NCI-H187 (cell line): ENCODE measurements at regions not wholly inside any gene's neighbourhood (a gene's known extent, or its start where the extent isn't known, plus 50 kb on each side); places are given as distances from the start of the nearest gene placed in this dataset.
"Not testable (repeated sequence)": the region's sequence is repeated elsewhere in the genome, so short reads cannot be mapped to it uniquely, and the experiment has no call there.

Source experiments
- DNase-seq, 2 experiments: peaks; one replicate each; lab custom pipeline; 2025; lab: John Stamatoyannopoulos, UW

- DNase-seq = peak; percentile 52 to 55
Measured at GRCh38 chr14:106196459-106196858, 670.1 kb downstream of the TMEM121 start.

DNA sequence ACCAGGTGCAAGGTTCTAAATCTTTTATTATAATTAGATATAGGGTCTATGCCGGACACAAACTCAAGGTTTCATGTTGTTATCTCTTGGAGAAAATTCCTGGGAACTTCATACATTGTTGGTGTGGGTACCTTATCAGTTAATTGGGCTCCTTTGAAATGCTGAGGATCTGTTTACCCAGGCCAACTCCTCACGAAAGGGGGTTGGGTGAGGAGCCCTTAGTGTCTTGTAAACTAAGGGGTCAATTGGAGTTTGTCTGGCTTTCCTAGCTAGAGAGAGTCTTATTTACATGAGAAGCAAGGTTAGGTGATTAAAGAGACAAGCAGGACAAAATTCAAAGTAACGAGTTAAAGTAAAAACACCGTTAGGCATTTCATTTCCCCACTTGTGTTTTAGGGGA is 670.9 kb downstream of the TMEM121 start:
- not testable (repeated sequence) for DNase-seq

GRCh38 chr14:106199097-106199496 is 672.7 kb downstream of the TMEM121 start:
- DNase-seq = no peak

DNA sequence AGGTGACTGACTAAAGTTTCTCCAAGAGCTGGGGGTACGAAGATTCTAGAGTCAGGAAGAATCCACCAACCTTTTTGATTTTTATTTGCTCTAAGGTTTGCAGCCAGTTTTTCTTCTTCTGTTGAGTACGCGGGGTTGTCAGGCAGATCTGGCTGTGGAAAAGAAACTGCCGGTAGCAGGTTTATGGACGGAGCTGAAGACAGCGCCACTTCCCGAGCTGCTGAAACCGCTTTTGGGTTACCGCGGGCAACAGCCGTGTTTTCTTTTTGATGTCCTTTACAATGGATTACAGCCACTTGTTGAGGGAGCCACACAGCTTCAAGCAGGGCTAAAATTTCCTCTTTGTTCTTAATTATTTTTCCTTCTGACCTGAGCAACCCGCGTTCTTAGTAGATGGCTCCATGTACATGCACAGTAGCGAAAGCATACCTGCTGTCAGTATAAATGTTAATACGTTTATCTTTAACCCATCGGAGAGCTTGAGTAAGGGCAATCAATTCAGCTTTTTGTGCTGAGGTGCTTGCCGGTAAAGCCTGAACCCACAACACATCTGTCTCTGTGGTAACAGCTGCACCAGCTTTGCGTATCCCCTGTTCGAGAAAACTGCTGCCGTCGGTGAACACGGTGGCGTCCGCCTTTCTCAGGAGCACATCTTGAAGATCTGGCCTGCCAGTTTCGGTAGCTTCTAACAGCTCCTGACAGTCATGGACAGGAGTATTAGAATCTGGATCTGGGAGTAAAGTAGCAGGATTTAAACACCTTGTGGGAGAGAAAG is 674.3 kb downstream of the TMEM121 start:
- no peak for DNase-seq

DNA sequence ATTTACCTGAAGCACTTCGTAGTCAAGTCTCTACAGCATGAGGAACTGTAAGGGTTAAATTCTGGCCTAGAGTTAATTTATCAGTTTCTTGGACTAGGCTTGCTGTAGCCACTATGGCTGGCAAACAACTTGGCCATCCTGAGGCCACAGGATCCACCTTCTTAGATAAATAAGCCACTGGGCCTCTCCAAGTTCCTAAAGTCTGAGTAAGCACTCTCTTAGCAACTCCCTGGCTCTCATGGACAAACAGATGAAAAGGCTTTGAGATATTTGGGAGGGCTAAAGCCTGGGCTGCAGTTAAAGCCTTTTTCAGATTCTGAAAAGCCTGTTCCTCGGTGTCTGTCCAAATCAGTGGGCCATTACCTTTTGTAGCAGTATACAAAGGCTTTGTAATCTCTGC is 675.0 kb downstream of the TMEM121 start:
- no peak for DNase-seq

- DNase-seq = no peak
Measured at GRCh38 chr14:106203438-106203837, 677.1 kb downstream of the TMEM121 start.

- no peak for DNase-seq
Measured at GRCh38 chr14:106204063-106204462, 677.7 kb downstream of the TMEM121 start.

DNA sequence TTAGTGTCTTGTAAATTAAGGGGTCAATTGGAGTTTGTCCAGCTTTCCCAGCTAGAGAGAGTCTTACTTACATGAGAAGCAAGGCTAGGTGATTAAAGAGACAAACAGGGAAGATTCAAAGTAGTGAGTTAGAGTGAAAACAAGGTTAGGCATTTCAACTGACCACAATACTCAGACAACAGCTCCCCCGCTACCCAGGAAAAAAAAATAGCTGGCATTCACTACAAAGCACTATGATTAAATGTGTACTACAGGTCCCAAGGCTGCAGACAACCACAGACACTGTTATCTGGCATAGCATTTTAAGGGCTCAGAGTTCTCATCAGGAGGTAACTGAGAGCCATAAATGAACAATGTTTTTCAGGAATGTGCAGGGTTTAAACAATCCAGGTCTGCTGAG is 680.9 kb downstream of the TMEM121 start:
- DNase-seq = no peak

GRCh38 chr14:106208794-106209193 is 682.4 kb downstream of the TMEM121 start:
- DNase-seq = no peak

DNA sequence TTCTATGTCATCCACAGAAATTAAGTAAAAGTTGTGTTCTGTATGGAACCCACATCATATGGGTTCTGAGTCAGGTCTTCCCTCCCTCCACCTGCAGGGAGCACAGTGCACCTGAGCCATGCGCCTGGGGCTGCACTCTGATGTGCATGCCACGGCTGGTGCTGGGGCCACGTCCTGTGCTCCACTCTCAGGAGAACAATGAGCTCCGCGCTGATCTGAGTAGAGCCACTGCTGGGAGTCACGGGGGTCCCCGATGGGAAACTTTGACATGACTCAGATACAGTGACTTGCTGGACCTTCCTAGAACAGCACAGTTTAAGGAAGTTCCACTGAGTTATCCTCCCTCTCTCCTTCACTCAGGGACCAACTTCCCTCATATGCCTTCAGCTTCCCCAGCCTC is 683.4 kb downstream of the TMEM121 start:
- no peak for DNase-seq

DNA sequence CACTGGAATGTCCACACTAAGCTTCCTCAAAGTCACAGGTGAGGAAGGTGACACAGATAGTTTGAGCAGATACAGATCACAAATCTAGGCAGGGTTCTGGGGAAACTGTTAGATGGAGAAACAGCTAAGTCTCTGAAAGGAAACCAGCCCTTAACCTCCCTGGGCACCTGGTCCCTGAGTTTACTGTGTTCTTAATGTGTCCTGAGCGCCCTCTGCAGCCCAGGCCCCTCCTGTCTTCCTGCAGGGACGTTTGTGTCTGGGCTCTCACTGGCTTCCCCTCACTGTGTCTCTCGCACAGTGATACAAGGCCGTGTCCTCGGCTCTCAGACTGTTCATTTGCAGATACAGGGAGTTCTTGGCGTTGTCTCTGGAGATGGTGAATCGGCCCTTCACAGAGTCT is 684.3 kb downstream of the TMEM121 start:
- no peak for DNase-seq

DNA sequence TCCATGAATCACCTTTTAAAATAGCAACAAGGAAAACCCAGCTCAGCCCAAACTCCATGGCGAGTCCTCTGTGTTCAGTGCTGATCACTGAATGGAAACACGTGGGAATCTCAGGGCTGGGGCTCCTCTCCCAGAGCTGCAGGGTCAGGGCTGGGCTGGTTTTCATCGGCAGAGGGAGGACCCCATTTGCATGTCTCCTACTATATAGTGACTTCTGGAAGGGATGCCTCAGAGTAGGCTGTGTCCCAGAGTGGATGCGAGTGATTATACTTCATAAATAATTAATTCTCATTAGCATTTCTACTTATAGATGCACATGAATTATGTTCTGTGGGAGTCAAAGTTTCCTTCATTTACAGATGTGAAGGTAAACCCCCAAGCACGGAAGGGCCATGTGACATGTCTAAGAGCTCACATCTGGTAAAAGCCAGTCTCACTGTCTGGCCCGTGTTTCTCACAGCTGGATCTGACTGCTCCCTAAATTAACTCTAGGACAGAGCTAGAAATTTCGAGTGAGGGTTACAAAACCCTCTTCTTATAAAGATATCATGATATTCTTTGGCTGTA is 685.0 kb downstream of the TMEM121 start:
- no peak for DNase-seq

- DNase-seq = no peak
Measured at GRCh38 chr14:106215229-106215628, 688.8 kb downstream of the TMEM121 start.

- DNase-seq = no peak
Measured at GRCh38 chr14:106216679-106217078, 690.3 kb downstream of the TMEM121 start.

DNA sequence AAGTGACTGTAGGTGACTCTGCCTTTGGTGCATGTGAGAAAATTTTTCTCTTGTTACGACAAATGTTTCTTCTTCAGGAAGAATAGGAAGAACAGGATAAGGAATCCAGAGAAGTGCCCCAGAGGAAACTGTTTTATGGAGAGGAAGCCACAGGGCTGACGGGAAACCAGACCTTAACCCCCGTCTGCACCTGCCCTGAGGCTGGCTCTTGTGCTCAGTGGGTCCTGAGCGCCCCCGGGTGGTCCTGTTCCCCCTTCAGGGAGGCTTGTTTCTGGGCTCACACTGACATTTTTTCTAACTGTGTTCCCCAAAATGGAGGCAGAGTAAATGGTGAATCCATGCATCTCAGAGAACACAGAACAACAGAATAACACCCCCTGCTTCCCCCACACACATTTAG is 691.8 kb downstream of the TMEM121 start:
- DNase-seq = no peak

GRCh38 chr14:106222311-106222710 is 695.9 kb downstream of the TMEM121 start:
- DNase-seq = no peak

- no peak for DNase-seq
Measured at GRCh38 chr14:106222731-106223130, 696.3 kb downstream of the TMEM121 start.

DNA sequence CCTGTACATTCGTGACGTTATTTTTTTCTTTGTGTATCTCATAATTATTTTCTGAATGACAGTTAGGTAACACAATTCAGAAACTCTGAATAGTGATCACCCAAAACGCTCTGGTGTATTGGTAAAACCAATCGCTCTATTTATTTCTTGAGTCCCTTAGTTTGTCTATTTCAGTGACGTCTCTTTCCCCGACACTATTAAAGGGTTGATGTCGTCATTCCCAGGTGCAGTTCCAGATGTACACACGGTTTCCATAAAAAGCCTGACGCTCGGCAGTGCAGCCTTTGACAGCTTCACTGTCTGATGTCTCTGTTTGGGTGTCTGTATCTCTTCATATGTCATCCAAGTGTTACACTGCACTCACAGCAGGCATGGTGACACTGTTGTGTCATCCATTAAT is 701.4 kb downstream of the TMEM121 start:
- no peak for DNase-seq

GRCh38 chr14:106228541-106229158 is 702.3 kb downstream of the TMEM121 start:
- no peak for DNase-seq

- no peak for DNase-seq
Measured at GRCh38 chr14:106230071-106230470, 703.7 kb downstream of the TMEM121 start.

DNA sequence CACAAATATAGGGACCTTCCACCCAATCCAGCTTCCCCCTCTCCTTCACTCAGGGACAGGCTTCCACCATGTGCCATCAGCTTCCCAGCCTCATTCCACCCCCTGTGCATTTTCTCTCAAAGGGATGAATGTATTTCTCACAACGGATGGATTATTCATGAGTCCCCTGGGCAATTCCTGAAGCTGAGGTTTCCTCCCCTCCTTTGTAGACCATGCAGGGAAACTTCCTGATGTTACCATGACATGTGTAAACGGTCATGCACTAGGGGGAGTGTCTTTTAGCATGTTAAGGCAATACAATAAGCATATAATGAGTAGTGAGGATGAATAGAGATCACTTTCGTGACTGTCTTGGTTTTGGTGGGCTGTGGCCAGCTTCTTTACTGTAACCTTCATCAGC is 706.8 kb downstream of the TMEM121 start:
- DNase-seq = not testable (repeated sequence)

DNA sequence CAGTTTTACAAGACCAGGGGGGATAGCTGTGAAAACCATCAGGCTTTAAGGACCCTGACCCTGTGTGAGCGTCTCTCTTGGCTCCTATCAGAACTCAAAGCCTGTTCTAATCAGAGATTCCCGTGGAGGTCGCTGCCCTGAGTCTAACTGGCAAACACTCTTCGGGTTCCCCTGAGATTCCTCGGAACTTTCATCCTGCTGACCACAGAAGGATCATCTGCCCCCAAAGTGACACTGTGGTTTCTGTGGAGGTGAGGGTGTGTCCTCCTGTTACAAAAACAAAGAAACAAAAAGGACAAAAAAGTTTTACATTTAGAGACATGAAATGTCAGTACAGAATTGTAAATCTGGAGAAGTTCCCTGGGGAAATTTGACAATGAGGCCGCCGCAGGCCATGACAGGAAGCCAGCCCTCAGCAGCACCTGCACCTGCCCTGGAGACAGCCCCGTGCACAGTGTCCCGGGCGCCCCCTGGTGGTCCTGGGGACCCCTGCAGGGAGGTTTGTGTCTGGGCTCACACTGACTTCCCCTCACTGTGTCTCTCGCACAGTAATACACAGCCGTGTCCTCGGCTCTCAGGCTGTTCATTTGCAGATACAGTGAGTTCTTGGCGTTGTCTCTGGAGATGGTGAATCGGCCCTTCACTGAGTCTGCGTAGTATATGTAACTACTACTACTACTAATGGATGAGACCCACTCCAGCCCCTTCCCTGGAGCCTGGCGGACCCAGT is 708.3 kb downstream of the TMEM121 start:
- DNase-seq = peak; percentile 25 to 42
